ENCODE measurements at regions not wholly inside any gene's neighbourhood (a gene's known extent, or its start where the extent isn't known, plus 50 kb on each side); places are given as distances from the start of the nearest gene placed in this dataset.

GRCh38 chr11:92322225-92322624 lies 97.6 kb downstream of the FAT3 start:
- Histone ChIP-seq H3K36me3 (no peaks in the 10 kb centered on the region), H3K27me3 (no peaks in the 10 kb centered on the region), H3K4me1 (no peaks in the 10 kb centered on the region), H3K27ac (no peak overlapping the region), H3K9me3 (no peaks in the 10 kb centered on the region), H3K4me3 (no peak overlapping the region)
- no peak for TF ChIP-seq EP300 (IDR thresholded peaks at IDR 0.05)
- TF ChIP-seq POLR2A (IDR thresholded peaks at IDR 0.05), result no peak
- no peak for TF ChIP-seq CTCF (IDR thresholded peaks at IDR 0.05)
- TF ChIP-seq POLR2AphosphoS5 (IDR thresholded peaks at IDR 0.05), result no peak
- DNase-seq, result no peak
- ATAC-seq (ENCODE audit: low FRiP score in 2 of 2), result no peak
- WGBS, 2 donors, result 88 to 94% methylated on average over 3 of the region's 3 CpGs

GRCh38 chr11:92324890-92325289 lies 100.3 kb downstream of the FAT3 start:
- H3K27me3 ChIP-seq, result no peaks in the 10 kb centered on the region
- no peak overlapping the region for H3K4me3 ChIP-seq
- no peaks in the 10 kb centered on the region for H3K36me3 ChIP-seq
- ATAC-seq (ENCODE audit: low FRiP score in 2 of 2), result no peak
- no peak overlapping the region for H3K27ac ChIP-seq
- DNase-seq, result no peak
- TF ChIP-seq POLR2A (IDR thresholded peaks at IDR 0.05) (no peak), POLR2AphosphoS5 (IDR thresholded peaks at IDR 0.05) (no peak), EP300 (IDR thresholded peaks at IDR 0.05) (no peak), CTCF (IDR thresholded peaks at IDR 0.05) (no peak)
- 65 to 88% methylated on average over 1 of the region's 1 CpG for WGBS, 2 donors
- no peaks in the 10 kb centered on the region for H3K9me3 ChIP-seq
- H3K4me1 ChIP-seq, result peaks cover 0 to 1% (median 0%) of the 10 kb centered on the region in 4 donors

GRCh38 chr11:92325416-92325815 lies 100.8 kb downstream of the FAT3 start:
- WGBS, 2 donors, result 68 to 92% methylated on average over 3 of the region's 3 CpGs
- ATAC-seq (ENCODE audit: low FRiP score in 2 of 2), result no peak
- no peak overlapping the region for H3K27ac ChIP-seq
- H3K27me3 ChIP-seq, result no peaks in the 10 kb centered on the region
- no peak for TF ChIP-seq POLR2AphosphoS5 (IDR thresholded peaks at IDR 0.05)
- no peak for TF ChIP-seq POLR2A (IDR thresholded peaks at IDR 0.05)
- no peak for TF ChIP-seq CTCF (IDR thresholded peaks at IDR 0.05)
- no peak for TF ChIP-seq EP300 (IDR thresholded peaks at IDR 0.05)
- H3K4me3 ChIP-seq, result no peak overlapping the region
- H3K4me1 ChIP-seq, result peaks cover 0 to 5% (median under 1%) of the 10 kb centered on the region in 4 donors
- H3K36me3 ChIP-seq, result no peaks in the 10 kb centered on the region
- DNase-seq, result no peak
- no peaks in the 10 kb centered on the region for H3K9me3 ChIP-seq

- TF ChIP-seq POLR2A (IDR thresholded peaks at IDR 0.05), result no peak
- ATAC-seq (ENCODE audit: low FRiP score in 2 of 2), result no peak
- Histone ChIP-seq H3K36me3 (no peaks in the 10 kb centered on the region), H3K27me3 (no peaks in the 10 kb centered on the region), H3K4me3 (no peak overlapping the region), H3K4me1 (peaks cover 0 to 5% (median 1%) of the 10 kb centered on the region in 4 donors), H3K9me3 (no peaks in the 10 kb centered on the region), H3K27ac (no peak overlapping the region)
- DNase-seq, result no peak
- 22 to 34% methylated on average over 2 of the region's 2 CpGs for WGBS, 2 donors
These were observed 104.5 kb downstream of the FAT3 start for GRCh38 chr11:92329137-92329536.

- H3K27ac ChIP-seq, result no peak overlapping the region
- DNase-seq (no peak), ATAC-seq (ENCODE audit: low FRiP score in 2 of 2) (no peak)
- no peak overlapping the region for H3K4me3 ChIP-seq
- H3K4me1 ChIP-seq, result peaks cover 0 to 5% (median 1%) of the 10 kb centered on the region in 4 donors
- WGBS, 2 donors, result 42 to 53% methylated on average over 2 of the region's 2 CpGs
- H3K9me3 ChIP-seq, result no peaks in the 10 kb centered on the region
- H3K36me3 ChIP-seq, result no peaks in the 10 kb centered on the region
- no peaks in the 10 kb centered on the region for H3K27me3 ChIP-seq
- no peak for TF ChIP-seq EP300 (IDR thresholded peaks at IDR 0.05)
- no peak for TF ChIP-seq POLR2A (IDR thresholded peaks at IDR 0.05)
- no peak for TF ChIP-seq POLR2AphosphoS5 (IDR thresholded peaks at IDR 0.05)
- TF ChIP-seq CTCF (IDR thresholded peaks at IDR 0.05), result no peak
These were observed 105.0 kb downstream of the FAT3 start for GRCh38 chr11:92329646-92330045.

Data from upper lobe of left lung (tissue), 6 donors.